Loucy (cell line): ENCODE measurements at regions not wholly inside any gene's neighbourhood (a gene's known extent, or its start where the extent isn't known, plus 50 kb on each side); places are given as distances from the start of the nearest gene placed in this dataset.

Source experiments
- CTCF ChIP-seq: fragments of 200-600 bp; sonication (generic); conservative IDR thresholded peaks from 2 replicates; pipeline ENCODE4 v1.5.1; 2014; ENCODE audit warnings: mild to moderate bottlenecking, antibody characterized with exemption, low read length
- EZH2phosphoT487 ChIP-seq: fragments of 200-600 bp; IDR thresholded peaks from 2 replicates; pipeline ENCODE4 v1.6.1; 2018; ENCODE audit warnings: antibody characterized with exemption, mild to moderate bottlenecking, moderate library complexity, borderline replicate concordance

DNA sequence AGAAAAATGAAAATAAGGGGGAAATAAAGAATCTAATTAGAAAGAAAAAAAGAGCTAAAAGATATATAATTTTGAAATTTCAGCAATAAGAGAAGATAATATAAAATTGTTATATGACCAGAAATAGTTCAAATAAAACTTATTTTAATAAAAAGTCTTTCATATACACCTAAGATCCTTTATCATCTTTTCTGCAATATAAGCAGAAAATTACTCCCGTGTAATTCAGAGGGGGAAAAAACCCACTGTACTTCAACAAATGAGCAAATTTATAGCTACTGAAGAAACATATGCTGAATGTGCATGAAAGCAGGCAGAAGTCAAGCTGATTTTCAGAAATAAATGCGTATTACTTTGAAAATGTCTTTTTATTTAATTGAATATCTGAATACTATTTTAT is 771.3 kb downstream of the FAT4 start:
- no peak for TF ChIP-seq CTCF
- no peak for TF ChIP-seq EZH2phosphoT487
